MM.1S (cell line): ENCODE measurements at regions not wholly inside any gene's neighbourhood (a gene's known extent, or its start where the extent isn't known, plus 50 kb on each side); places are given as distances from the start of the nearest gene placed in this dataset.

Source experiments
- CTCF ChIP-seq: fragments of 300-600 bp; sonication (generic); IDR thresholded peaks from 2 replicates; pipeline ENCODE4 v1.5.1; 2016; ENCODE audit warnings: antibody characterized with exemption, low read length, mixed read lengths
- EZH2 ChIP-seq: fragments of 300-600 bp; sonication (generic); optimal IDR thresholded peaks from 2 replicates; pipeline ENCODE3; 2017; ENCODE audit warnings: low read depth, mild to moderate bottlenecking, antibody characterized with exemption, low read length, mixed read lengths
- EZH2phosphoT487 ChIP-seq: fragments of 300-600 bp; sonication (generic); IDR thresholded peaks from 2 replicates; pipeline ENCODE4 v1.6.1; 2018; ENCODE audit warnings: antibody characterized with exemption, low read length

- TF ChIP-seq CTCF (no peak), EZH2 (no peak), EZH2phosphoT487 (no peak)
These were observed 65.9 kb upstream of the CDKN3 start for GRCh38 chr14:54330876-54331275.
